A549 (cell line): ENCODE measurements at regions not wholly inside any gene's neighbourhood (a gene's known extent, or its start where the extent isn't known, plus 50 kb on each side); places are given as distances from the start of the nearest gene placed in this dataset.
A peak's percentile ranks its signal among the peaks of the same experiment; 100 is the strongest.
"Not testable (repeated sequence)": the region's sequence is repeated elsewhere in the genome, so short reads cannot be mapped to it uniquely, and the experiment has no call there.

Experiments
- ATAC-seq, 2 experiments: fragments of 200-7000 bp in 1 of 2; fragments of >200 bp in 1 of 2; cut with Nextera tagmentation in 1 of 2; cut with Tn5 transposase in 1 of 2; 3 replicates each; pipeline versions ENCODE4 v1.8.0 to v1.9.1; 2018 to 2020; ENCODE audit warnings: mild to moderate bottlenecking in 1 of 2, moderate library complexity in 1 of 2
- CTCF ChIA-PET: fragments of 300-600 bp; sonication (Branson Sonifier 250); formaldehyde crosslinking; extraction: SDS; loops from one replicate; lab custom pipeline; 2021; ENCODE audit warnings: antibody characterized with exemption, inconsistent platforms; lab: Yijun Ruan, JAX
- POLR2A ChIA-PET: fragments of 350-600 bp; formaldehyde crosslinking; extraction: SDS; loops from one replicate; lab custom pipeline; 2021; ENCODE audit warnings: antibody characterized with exemption, inconsistent platforms; lab: Yijun Ruan, JAX
- DNase-seq, 2 experiments: peaks; one replicate each; pipeline versions ENCODE4 v3.0.0 to v3.0.0-alpha.2; 2011 to 2016; ENCODE audit warnings: low read depth in 1 of 2, low spot score in 1 of 2
- FAIRE-seq: peaks from 2 replicates; lab custom pipeline; 2011; peaks lifted over from hg19 to GRCh38; lab: Jason Lieb, UNC
- H3K27ac ChIP-seq, 2 experiments: fragments of >200 bp; sonication (Bioruptor Twin); formaldehyde crosslinking; 3 replicates each; pipeline ENCODE4 v1.5.1; 2016 to 2017
- H3K4me1 ChIP-seq: fragments of >200 bp; sonication (Bioruptor Twin); formaldehyde crosslinking; 3 replicates; pipeline ENCODE4 v1.6.1; 2016
- H3K4me2 ChIP-seq: fragments of >200 bp; sonication (Bioruptor Twin); formaldehyde crosslinking; 3 replicates; pipeline ENCODE4 v1.6.1; 2016
- H3K4me3 ChIP-seq: fragments of >200 bp; sonication (Bioruptor Twin); formaldehyde crosslinking; 3 replicates; pipeline ENCODE4 v1.5.1; 2016
- H3K9me3 ChIP-seq: fragments of >200 bp; sonication (Bioruptor Twin); formaldehyde crosslinking; 3 replicates; pipeline ENCODE4 v1.6.1; 2016
- CEBPB ChIP-seq, 2 experiments: fragments of >200 bp in 1 of 2; sonication (Bioruptor Twin) in 1 of 2; formaldehyde crosslinking in 1 of 2; IDR thresholded peaks; 2 replicates each; pipeline ENCODE4 v1.6.1; 2012 to 2016
- CTCF ChIP-seq: fragments of >200 bp; sonication (Bioruptor Twin); formaldehyde crosslinking; IDR thresholded peaks from 3 replicates; pipeline ENCODE4 v1.5.1; 2016
- E2F6 ChIP-seq: IDR thresholded peaks from 2 replicates; pipeline ENCODE4 v1.6.1; 2012; ENCODE audit warnings: low read depth, borderline replicate concordance
- EP300 ChIP-seq, 2 experiments: fragments of >200 bp; sonication (Bioruptor Twin); formaldehyde crosslinking; IDR thresholded peaks; 2 replicates in 1 of 2; 3 replicates in 1 of 2; pipeline ENCODE4 v1.6.1; 2016 to 2017
- FOSB ChIP-seq: fragments of 250-450 bp; sonication (Bioruptor Pico); IDR thresholded peaks from 2 replicates; pipeline ENCODE4 v1.5.0; 2020; ENCODE audit warnings: mild to moderate bottlenecking, moderate library complexity
- FOSL2 ChIP-seq, 2 experiments: fragments of 450-650 bp in 1 of 2; fragments of >200 bp in 1 of 2; sonication (Bioruptor Twin) in 1 of 2; formaldehyde crosslinking; IDR thresholded peaks; 2 replicates each; pipeline versions ENCODE4 v1.5.0 to v1.6.1; 2016 to 2020; ENCODE audit warnings: mild to moderate bottlenecking in 1 of 2, moderate library complexity in 1 of 2
- FOXS1 ChIP-seq: fragments of 250-450 bp; sonication (Bioruptor Pico); IDR thresholded peaks from 2 replicates; pipeline ENCODE4 v1.5.0; 2020; ENCODE audit warnings: mild to moderate bottlenecking, moderate library complexity
- HDAC2 ChIP-seq: fragments of 200-600 bp; sonication (generic); IDR thresholded peaks from 2 replicates; pipeline ENCODE4 v1.6.1; 2016
- HOXA7 ChIP-seq: fragments of 250-450 bp; sonication (Bioruptor Pico); IDR thresholded peaks from 2 replicates; pipeline ENCODE4 v1.5.0; 2020; ENCODE audit warnings: mild to moderate bottlenecking, moderate library complexity
- HOXB13 ChIP-seq: fragments of 250-450 bp; sonication (Bioruptor Pico); IDR thresholded peaks from 2 replicates; pipeline ENCODE4 v1.5.0; 2020; ENCODE audit warnings: low read depth, mild to moderate bottlenecking, moderate library complexity
- JUNB ChIP-seq: fragments of >200 bp; sonication (Bioruptor Twin); formaldehyde crosslinking; IDR thresholded peaks from 2 replicates; pipeline ENCODE4 v1.6.1; 2016
- KDM1A ChIP-seq: fragments of 200-600 bp; sonication (generic); IDR thresholded peaks from 2 replicates; pipeline ENCODE4 v1.6.1; 2016; ENCODE audit warnings: low read depth, mild to moderate bottlenecking
- MAFK ChIP-seq: fragments of 450-650 bp; IDR thresholded peaks from 2 replicates; pipeline ENCODE4 v1.6.1; 2014; ENCODE audit not compliant: partially characterized antibody
- MYC ChIP-seq: IDR thresholded peaks from 2 replicates; pipeline ENCODE4 v1.6.1; 2012; ENCODE audit warnings: mild to moderate bottlenecking, inconsistent platforms, low read length, improper control_type of control experiment, borderline replicate concordance
- NFE2L2 ChIP-seq: fragments of 150-350 bp; conservative IDR thresholded peaks from 2 replicates; pipeline ENCODE4 v1.6.1; 2014; ENCODE audit warnings: low read length
- NPAS2 ChIP-seq: fragments of 250-450 bp; sonication (Bioruptor Pico); IDR thresholded peaks from 2 replicates; pipeline ENCODE4 v1.8.0; 2022; ENCODE audit warnings: mild to moderate bottlenecking, moderate library complexity, borderline replicate concordance
- POLR2AphosphoS2 ChIP-seq: conservative IDR thresholded peaks from 2 replicates; pipeline ENCODE4 v1.6.1; 2012; ENCODE audit warnings: low read length, improper control_type of control experiment, inconsistent platforms
- RFX5 ChIP-seq: fragments of 450-650 bp; IDR thresholded peaks from 2 replicates; pipeline ENCODE4 v1.7.1; 2014; ENCODE audit warnings: antibody characterized with exemption, mild to moderate bottlenecking, moderate library complexity
- TP53 ChIP-seq: fragments of 250-450 bp; sonication (Bioruptor Pico); IDR thresholded peaks from 2 replicates; pipeline ENCODE4 v1.5.0; 2021; ENCODE audit warnings: mild to moderate bottlenecking, moderate library complexity
- ZC3H11A ChIP-seq: fragments of 450-650 bp; IDR thresholded peaks from 2 replicates; pipeline ENCODE4 v1.6.1; 2014; ENCODE audit warnings: antibody characterized with exemption, mild to moderate bottlenecking
- ZFP36 ChIP-seq: fragments of 450-650 bp; IDR thresholded peaks from 2 replicates; pipeline ENCODE4 v1.6.1; 2014; ENCODE audit warnings: borderline replicate concordance; ENCODE audit not compliant: partially characterized antibody
- WGBS: methylation state at CpG from one replicate; pipeline ENCODE4 v1.1.6; 2017; ENCODE audit errors: missing lambda C conversion rate; 5-methylcytosine and 5-hydroxymethylcytosine counted together

- TF ChIP-seq JUNB (no peak), MAFK (peak; percentile 11)
- TF ChIP-seq, all 56 proteins: peak for 1
- H3K4me1 ChIP-seq, result no peaks in the 10 kb centered on the region
- WGBS, result 76% methylated on average over 3 of the region's 3 CpGs
- ChIA-PET POLR2A (no interaction called here), CTCF (no interaction called here)
- DNase-seq, result no peak
- H3K27ac ChIP-seq, result no peak overlapping the region
- no peak for ATAC-seq
- FAIRE-seq, result no peak
- H3K4me2 ChIP-seq, result no peak overlapping the region
- no peaks in the 10 kb centered on the region for H3K9me3 ChIP-seq
- H3K4me3 ChIP-seq, result no peak overlapping the region
Measured at GRCh38 chr16:62261760-62262159, 225.5 kb upstream of the CDH8 start.

- POLR2A ChIA-PET, result interaction anchor here (0.6 kb wide), 1 partner anchor 317 kb away, joined by 3 read pairs; no protein-coding TSS in a partner anchor
- 2% methylated on average over 2 of the region's 2 CpGs for WGBS
- H3K4me3 ChIP-seq, ATAC-seq, H3K9me3 ChIP-seq, FAIRE-seq, H3K4me1 ChIP-seq, H3K4me2 ChIP-seq, CTCF ChIA-PET, DNase-seq, H3K27ac ChIP-seq: not testable (repeated sequence)
Measured at GRCh38 chr16:62258931-62259435, 222.7 kb upstream of the CDH8 start.

GRCh38 chr16:62256406-62256805 lies 220.2 kb upstream of the CDH8 start:
- WGBS, result 0% methylated on average over 2 of the region's 2 CpGs
- Histone ChIP-seq H3K9me3 (no peaks in the 10 kb centered on the region), H3K4me2 (no peak overlapping the region), H3K4me3 (no peak overlapping the region), H3K27ac (no peak overlapping the region), H3K4me1 (no peaks in the 10 kb centered on the region)
- ChIA-PET CTCF (interaction anchor here (0.6 kb wide), 1 partner anchor 53 kb away, joined by 3 read pairs; no protein-coding TSS in a partner anchor), POLR2A (no interaction called here)
- TF ChIP-seq NFE2L2, result no peak
- no peak for TF ChIP-seq EP300 (IDR thresholded peaks at IDR 0.05)
- no peak for TF ChIP-seq MYC
- no peak for TF ChIP-seq CTCF
- TF ChIP-seq POLR2AphosphoS2, result no peak
- TF ChIP-seq FOXS1 (CRISPR knock-in tag), result no peak
- TF ChIP-seq HDAC2, result no peak
- no peak for TF ChIP-seq ZC3H11A
- no peak for TF ChIP-seq E2F6
- TF ChIP-seq CEBPB (IDR thresholded peaks at IDR 0.05), result no peak
- TF ChIP-seq HOXA7, result no peak
- TF ChIP-seq NPAS2 (CRISPR knock-in tag), result no peak
- no peak for TF ChIP-seq KDM1A
- no peak for TF ChIP-seq HOXB13 (CRISPR knock-in tag)
- no peak for TF ChIP-seq RFX5
- TF ChIP-seq TP53 (CRISPR knock-in tag), result no peak
- TF ChIP-seq FOSL2 (IDR thresholded peaks at IDR 0.05), result no peak
- TF ChIP-seq FOSL2 (CRISPR knock-in tag; IDR thresholded peaks at IDR 0.05), result no peak
- FAIRE-seq, result no peak
- DNase-seq, result peak in 1 of 2 experiments; percentile 4
- no peak for ATAC-seq

- no peaks in the 10 kb centered on the region for H3K9me3 ChIP-seq
- TF ChIP-seq FOSB (CRISPR knock-in tag) (no peak), ZFP36 (no peak)
- ATAC-seq (no peak), FAIRE-seq (no peak), DNase-seq (no peak)
- POLR2A ChIA-PET, result no interaction called here
- CTCF ChIA-PET, result no interaction called here
- no peak overlapping the region for H3K4me2 ChIP-seq
- no peaks in the 10 kb centered on the region for H3K4me1 ChIP-seq
- no peak overlapping the region for H3K27ac ChIP-seq
- H3K4me3 ChIP-seq, result no peak overlapping the region
Measured at GRCh38 chr16:62254847-62255246, 218.6 kb upstream of the CDH8 start.
